NCI-H446 (cell line): ENCODE measurements at regions not wholly inside any gene's neighbourhood (a gene's known extent, or its start where the extent isn't known, plus 50 kb on each side); places are given as distances from the start of the nearest gene placed in this dataset.

Source experiments
- DNase-seq, 2 experiments: peaks; one replicate each; lab custom pipeline; 2025; lab: John Stamatoyannopoulos, UW

- peak; percentile 31 to 61 for DNase-seq
Observed at GRCh38 chr1:191993549-191993948, 164.7 kb upstream of the RGS18 start.

GRCh38 chr1:192002063-192002462 is 156.2 kb upstream of the RGS18 start:
- DNase-seq, result no peak

DNA sequence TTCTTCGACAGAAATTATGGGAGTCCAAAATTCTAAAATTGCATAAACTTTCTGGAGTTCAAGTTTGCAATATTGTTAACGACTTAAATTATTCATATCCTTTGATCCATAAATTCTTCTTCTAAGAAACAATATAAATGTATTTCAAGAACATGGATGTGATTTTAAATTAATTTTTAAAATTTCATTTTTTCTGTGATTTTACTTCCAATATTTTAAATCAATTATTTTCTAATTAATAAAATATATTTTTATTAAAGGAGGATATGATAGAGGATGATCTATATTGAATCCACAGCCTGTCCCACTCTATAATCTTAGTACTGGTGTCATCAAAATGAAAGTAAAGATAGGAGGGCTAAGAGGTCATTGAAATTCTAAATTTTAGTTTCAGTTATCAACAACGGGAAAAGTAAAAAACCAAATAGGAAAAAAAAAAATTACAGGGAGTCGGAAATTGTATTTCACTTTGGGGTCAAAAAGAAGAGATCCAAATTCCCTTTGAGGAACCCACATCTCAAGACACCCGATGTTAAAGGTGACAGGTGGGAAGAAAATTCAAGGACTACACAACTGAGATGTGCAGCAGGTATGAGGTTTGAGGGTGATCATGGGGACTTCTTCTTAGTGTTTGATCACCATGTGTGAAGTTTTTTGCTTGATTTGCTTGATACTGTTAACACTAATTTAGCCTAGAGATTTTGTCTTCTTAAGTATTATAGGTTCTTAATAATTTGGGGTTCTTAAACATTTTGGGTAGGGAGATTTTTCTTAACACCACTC is 154.8 kb upstream of the RGS18 start:
- DNase-seq, result no peak

DNA sequence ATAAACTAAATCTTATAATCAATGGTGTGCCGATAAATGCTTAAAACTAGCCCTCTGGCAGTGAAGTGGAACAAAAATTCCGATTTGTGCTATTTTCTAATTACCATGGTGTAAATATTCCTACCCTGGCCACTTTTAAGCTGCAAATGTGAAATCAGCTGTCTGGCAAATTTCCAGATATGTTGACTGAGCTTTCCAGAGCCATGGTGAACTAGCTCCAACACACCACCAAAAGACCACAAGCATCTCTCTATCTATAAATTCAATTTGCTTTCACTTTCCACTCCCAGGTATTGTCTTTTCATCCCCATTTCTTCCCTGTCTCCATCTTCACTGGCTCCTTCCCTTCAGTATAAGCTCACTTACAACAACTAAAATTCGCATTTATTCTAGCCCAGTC is 152.3 kb upstream of the RGS18 start:
- peak in 1 of 2 experiments; percentile 22 for DNase-seq

GRCh38 chr1:192008281-192008825 is 149.9 kb upstream of the RGS18 start:
- DNase-seq, result no peak

DNA sequence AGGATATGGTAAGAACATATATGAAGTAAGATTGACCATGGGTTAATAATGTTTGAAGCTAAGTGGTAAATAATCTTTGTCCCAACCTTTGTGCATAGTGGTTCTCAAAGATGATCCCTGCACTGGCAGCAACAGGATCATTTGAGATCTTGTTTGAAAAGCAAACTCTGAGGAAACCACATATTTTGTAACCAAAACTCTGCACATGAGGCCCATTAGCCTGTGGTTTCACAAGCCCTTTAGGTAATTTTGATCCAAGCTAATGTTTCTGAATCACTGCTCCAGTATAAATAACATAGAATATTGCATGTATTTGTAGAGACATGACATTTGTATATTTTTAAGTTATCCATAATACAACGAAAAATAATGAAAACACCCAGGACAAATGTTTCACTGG is 147.9 kb upstream of the RGS18 start:
- no peak for DNase-seq

DNA sequence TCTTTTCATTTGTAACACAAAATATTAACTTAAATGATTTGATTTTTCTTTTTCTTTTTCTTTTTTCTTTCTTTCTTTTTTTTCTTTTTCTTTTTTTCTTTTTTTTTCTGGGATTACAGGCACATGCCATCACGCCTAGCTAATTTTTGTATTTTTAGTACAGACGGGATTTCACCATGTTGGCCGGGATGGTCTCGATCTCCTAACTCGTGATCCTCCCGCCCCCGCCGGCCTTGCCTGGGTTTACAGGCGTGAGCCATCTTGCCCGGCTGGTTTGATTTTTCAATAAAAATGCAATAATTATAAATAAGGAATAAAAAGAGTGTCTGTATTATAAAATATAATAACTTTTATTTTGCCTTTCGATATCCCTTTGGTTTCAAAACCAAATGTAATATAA is 146.7 kb upstream of the RGS18 start:
- DNase-seq, result no peak

DNA sequence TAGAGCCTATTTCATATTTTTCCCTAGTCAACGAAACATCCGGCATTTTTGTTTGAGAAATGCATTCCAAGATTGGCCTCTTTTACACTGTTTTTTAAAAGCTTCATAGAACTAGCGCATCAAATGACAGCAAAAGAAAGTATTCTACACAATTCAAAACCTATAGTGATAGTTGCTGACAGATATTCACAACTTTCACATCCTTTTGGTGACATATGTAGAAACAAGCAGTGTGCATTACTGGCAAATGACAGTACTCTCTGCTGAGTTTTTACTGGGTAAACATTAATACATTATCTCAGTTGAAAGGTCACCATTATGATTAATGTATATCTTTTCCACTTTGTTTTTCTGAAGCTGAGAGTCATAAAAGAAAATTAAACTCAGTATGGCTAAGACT is 135.4 kb upstream of the RGS18 start:
- no peak for DNase-seq

- no peak for DNase-seq
Observed at GRCh38 chr1:192024881-192025280, 133.4 kb upstream of the RGS18 start.

DNA sequence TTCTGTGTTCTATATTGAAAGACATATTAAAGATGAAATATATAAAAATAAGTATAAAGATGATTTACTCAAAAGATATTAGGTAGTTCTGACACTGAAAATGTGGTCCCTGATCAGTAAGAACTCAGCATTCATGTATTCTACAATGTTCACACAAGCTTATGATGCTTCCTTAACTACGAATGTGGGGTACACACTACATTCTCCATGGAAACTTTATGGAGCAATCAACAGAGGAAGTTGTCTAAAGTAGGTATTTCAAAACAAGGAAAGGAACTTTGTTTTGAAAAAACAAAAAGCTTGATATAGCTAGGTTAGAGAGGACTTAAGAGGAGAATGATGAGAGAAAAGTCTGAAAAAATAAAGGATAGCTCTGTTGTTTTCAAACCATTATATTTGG is 119.7 kb upstream of the RGS18 start:
- DNase-seq, result no peak

DNA sequence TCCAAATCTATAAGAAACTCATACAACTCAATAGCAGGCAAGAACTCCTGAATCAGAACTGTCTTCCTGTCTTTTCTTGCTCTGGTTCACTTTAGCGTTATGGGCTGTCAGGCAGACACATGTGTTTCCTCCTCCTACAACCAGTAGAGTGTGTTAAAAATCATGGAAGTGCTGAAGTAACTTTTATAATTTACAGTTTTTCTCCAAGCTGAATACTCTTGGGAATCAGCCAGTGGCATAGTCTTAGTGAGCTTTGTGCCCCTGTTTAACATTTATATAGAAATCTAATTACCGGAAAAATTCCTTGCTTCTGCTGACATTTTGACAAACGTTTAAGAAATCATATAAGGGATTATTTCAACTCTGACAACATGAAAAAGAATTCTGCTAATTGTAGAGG is 113.1 kb upstream of the RGS18 start:
- DNase-seq, result no peak

- peak; percentile 83 for DNase-seq
Observed at GRCh38 chr1:192053531-192053971, 104.7 kb upstream of the RGS18 start.

- no peak for DNase-seq
Observed at GRCh38 chr1:192057766-192058165, 100.5 kb upstream of the RGS18 start.

DNA sequence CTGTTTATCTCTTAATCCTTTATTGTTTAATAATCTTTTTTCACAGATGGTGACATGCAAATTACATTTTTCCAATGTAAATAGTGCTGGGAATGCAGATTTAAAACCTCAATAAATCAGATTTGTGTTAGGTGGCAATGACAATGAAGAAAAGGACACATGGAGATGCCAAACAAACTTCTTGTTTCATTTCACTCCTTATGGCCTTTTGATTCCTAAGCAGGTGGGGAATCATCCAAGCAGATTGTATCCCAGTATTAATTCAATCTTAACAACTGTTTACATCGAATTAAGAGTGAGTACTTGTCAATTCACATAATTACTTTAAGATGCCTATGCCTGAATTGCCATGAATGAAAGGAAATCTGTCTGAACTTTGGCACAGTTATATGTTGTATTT is 98.9 kb upstream of the RGS18 start:
- peak in 1 of 2 experiments; percentile 30 for DNase-seq

DNA sequence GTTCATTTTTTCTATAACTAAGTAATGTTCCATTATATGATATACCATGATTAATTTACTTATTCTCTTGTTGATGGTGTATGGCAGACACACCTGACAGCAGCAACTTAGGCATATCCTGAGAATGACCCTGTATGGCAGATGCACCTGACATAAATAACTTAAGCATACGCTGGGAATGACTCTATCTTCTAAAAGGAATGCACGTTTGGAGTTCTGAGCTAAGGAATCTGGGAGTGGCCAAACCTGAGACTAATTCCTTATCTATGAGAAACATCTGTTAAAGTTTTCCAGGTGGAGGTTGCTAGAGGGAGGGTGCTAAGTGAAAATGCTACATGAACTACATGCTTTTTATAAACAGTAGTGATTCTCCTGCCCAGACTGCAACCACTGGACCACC is 96.7 kb upstream of the RGS18 start:
- DNase-seq, result no peak

DNA sequence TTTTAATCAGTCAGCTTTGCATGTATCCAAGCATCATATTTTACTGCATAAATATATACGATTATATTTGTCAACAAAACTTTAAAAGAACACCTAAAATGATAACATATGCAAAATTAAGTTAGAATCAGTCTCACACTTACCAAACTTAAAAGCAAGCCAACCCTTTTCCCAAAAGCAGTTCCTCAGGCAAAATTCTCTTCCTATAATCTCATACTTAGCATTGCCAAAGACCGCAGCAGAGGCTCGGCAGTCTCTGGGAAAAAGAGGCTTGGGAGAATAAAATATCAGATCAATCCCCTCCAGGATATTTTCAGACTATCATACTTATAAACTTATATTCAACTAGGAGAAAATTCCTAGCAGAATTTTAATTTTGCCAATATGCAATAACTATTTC is 93.2 kb upstream of the RGS18 start:
- no peak for DNase-seq

- DNase-seq, result no peak
Observed at GRCh38 chr1:192066202-192066601, 92.1 kb upstream of the RGS18 start.

DNA sequence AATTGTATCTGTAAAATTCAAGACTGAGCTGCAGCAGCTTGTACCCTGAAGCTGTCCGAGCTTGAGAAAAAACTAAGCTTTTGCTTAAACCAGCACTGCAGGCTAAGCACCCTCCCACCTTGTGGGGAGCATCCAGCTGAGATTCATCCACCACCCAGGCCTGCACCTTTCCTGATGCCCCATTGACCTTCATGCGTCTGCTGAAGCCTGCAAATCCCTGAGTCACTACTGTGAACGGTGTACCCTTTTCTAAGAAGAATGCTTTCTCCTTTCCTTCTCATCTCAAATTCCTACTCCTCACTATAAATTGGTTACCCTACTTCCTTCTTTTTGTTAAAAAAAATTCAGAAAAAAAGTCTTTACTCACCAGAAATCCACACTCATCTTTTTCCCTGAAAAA is 90.9 kb upstream of the RGS18 start:
- DNase-seq, result no peak

- DNase-seq, result no peak
Observed at GRCh38 chr1:192070213-192070612, 88.0 kb upstream of the RGS18 start.

GRCh38 chr1:192080684-192081083 is 77.6 kb upstream of the RGS18 start:
- peak in 1 of 2 experiments; percentile 55 for DNase-seq

GRCh38 chr1:192081359-192081758 is 76.9 kb upstream of the RGS18 start:
- no peak for DNase-seq

DNA sequence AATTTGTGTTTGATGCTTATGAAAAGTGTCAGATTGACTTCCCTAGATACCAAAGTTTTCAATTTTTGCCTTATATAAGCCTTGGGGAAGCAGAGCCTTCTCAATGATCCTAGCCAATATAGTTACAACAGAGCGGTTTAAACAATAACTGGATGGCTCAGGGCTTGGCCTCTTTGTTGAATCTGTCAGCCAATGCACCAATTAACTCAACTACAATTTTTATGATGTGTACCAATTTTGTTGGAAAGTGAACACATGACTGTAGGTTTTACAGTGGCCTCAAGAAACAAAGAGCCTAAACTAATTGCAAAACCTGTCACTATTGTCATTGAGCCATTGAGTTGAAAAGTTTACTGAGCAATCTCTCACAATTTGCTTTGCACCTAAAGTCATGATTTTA is 71.6 kb upstream of the RGS18 start:
- DNase-seq, result no peak

- no peak for DNase-seq
Observed at GRCh38 chr1:192087334-192087733, 70.9 kb upstream of the RGS18 start.

DNA sequence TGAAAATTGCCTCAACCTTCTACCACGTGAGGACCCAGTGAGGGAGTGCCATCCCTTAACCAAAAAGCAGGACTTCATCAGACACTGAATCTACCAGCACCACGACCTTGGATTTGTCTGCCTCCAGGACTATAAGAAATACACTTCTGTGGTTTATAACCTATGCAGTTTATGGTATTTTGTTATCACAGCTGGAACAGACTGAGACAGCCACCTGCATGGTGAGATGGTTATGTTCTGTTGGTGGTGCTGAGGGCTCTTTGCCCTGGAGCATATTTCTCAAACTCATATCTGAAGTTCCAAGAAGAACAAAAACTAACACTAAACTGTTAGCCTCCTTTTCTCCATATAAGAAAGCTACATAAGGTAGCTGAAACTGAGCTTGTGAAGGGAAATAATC is 69.8 kb upstream of the RGS18 start:
- DNase-seq, result no peak
